Neural cell (in vitro differentiated cells): ENCODE measurements at regions not wholly inside any gene's neighbourhood (a gene's known extent, or its start where the extent isn't known, plus 50 kb on each side); places are given as distances from the start of the nearest gene placed in this dataset.

Experiments
- H2AFZ ChIP-seq: fragments of 200-600, 300-800 bp; sonication (generic), shearing (Covaris generic); 2 replicates; pipeline ENCODE4 v1.6.0; 2014; ENCODE audit warnings: low read depth, mild to moderate bottlenecking, antibody characterized with exemption, low read length, moderate library complexity
- H3F3A ChIP-seq: fragments of 200-600 bp; shearing (Covaris generic); 2 replicates; pipeline ENCODE4 v1.6.1; 2016; ENCODE audit warnings: mild to moderate bottlenecking, moderate library complexity, mixed read lengths, antibody characterized with exemption, low read length; ENCODE audit not compliant: insufficient read depth, poor library complexity, severe bottlenecking
- H3K27ac ChIP-seq: fragments of 200-600, 300-800 bp; sonication (generic), shearing (Covaris generic); 2 replicates; pipeline ENCODE4 v1.5.1; 2014; ENCODE audit warnings: mild to moderate bottlenecking, low read length, moderate library complexity
- H3K27me3 ChIP-seq: fragments of 300-800, 200-600 bp; sonication (generic), shearing (Covaris generic); 2 replicates; pipeline ENCODE4 v1.6.0; 2014; ENCODE audit warnings: mild to moderate bottlenecking, low read depth, low read length, moderate library complexity; ENCODE audit not compliant: insufficient read depth
- H3K36me3 ChIP-seq: fragments of 300-800, 200-600 bp; sonication (generic), shearing (Covaris generic); 2 replicates; pipeline ENCODE4 v1.5.1; 2014; ENCODE audit warnings: mild to moderate bottlenecking, antibody characterized with exemption, low read length, moderate library complexity; ENCODE audit not compliant: insufficient read depth
- H3K4me2 ChIP-seq: fragments of 300-800, 200-600 bp; sonication (generic), shearing (Covaris generic); 2 replicates; pipeline ENCODE4 v1.6.0; 2014; ENCODE audit warnings: mild to moderate bottlenecking, low read length
- H3K4me3 ChIP-seq: fragments of 300-800, 200-600 bp; sonication (generic), shearing (Covaris generic); 2 replicates; pipeline ENCODE4 v1.5.1; 2014; ENCODE audit warnings: mild to moderate bottlenecking, low read length, moderate library complexity
- H3K79me2 ChIP-seq: fragments of 200-600 bp; shearing (Covaris generic); replicated peaks from 2 replicates; pipeline ENCODE4 v1.6.0; 2014; ENCODE audit warnings: mild to moderate bottlenecking, low read length, moderate library complexity; ENCODE audit not compliant: insufficient read depth
- H3K9ac ChIP-seq: fragments of 300-800, 200-600 bp; sonication (generic), shearing (Covaris generic); 2 replicates; pipeline ENCODE4 v1.6.1; 2016; ENCODE audit warnings: mild to moderate bottlenecking, low read length, mixed read lengths
- H3K9me2 ChIP-seq: fragments of 200-600 bp; shearing (Covaris generic); 2 replicates; pipeline ENCODE4 v1.6.1; 2016; ENCODE audit warnings: mild to moderate bottlenecking, low read length, mixed read lengths; ENCODE audit not compliant: insufficient read depth
- H3K9me3 ChIP-seq: fragments of 200-600, 300-800 bp; sonication (generic), shearing (Covaris generic); 2 replicates; pipeline ENCODE4 v1.6.1; 2016; ENCODE audit warnings: mild to moderate bottlenecking, mixed run types, low read length, moderate library complexity, mixed read lengths
- H4K20me1 ChIP-seq: fragments of 200-600 bp; shearing (Covaris generic); 2 replicates; pipeline ENCODE4 v1.6.1; 2016; ENCODE audit warnings: mild to moderate bottlenecking, mixed run types; ENCODE audit not compliant: insufficient read depth
- CTCF ChIP-seq: fragments of 450-650 bp; IDR thresholded peaks from 2 replicates; pipeline ENCODE4 v1.5.1; 2014; ENCODE audit warnings: antibody characterized with exemption, mild to moderate bottlenecking, moderate library complexity; ENCODE audit not compliant: poor library complexity, severe bottlenecking
- EP300 ChIP-seq: fragments of 450-650 bp; conservative IDR thresholded peaks from 2 replicates; pipeline ENCODE4 v1.6.1; 2014; ENCODE audit warnings: antibody characterized with exemption, mild to moderate bottlenecking, moderate library complexity; ENCODE audit not compliant: poor library complexity, severe bottlenecking
- EZH2 ChIP-seq: fragments of 200-600, 300-800 bp; shearing (Covaris generic), sonication (generic); IDR thresholded peaks from 2 replicates; pipeline ENCODE4 v1.6.1; 2014; ENCODE audit warnings: antibody characterized with exemption, low read length, borderline replicate concordance, mild to moderate bottlenecking; ENCODE audit not compliant: insufficient read depth, poor library complexity, severe bottlenecking
- MXI1 ChIP-seq: fragments of 450-650 bp; conservative IDR thresholded peaks from 2 replicates; pipeline ENCODE4 v1.6.1; 2014; ENCODE audit warnings: antibody characterized with exemption, mild to moderate bottlenecking; ENCODE audit not compliant: poor library complexity, severe bottlenecking
- POLR2AphosphoS5 ChIP-seq: IDR thresholded peaks from 2 replicates; pipeline ENCODE4 v1.6.1; 2012
- RAD21 ChIP-seq: fragments of 450-650 bp; conservative IDR thresholded peaks from 2 replicates; pipeline ENCODE4 v1.6.1; 2014; ENCODE audit warnings: antibody characterized with exemption, mild to moderate bottlenecking, moderate library complexity
- REST ChIP-seq: IDR thresholded peaks from 2 replicates; pipeline ENCODE4 v1.6.1; 2012; ENCODE audit warnings: borderline replicate concordance
- SMC3 ChIP-seq: fragments of 450-650 bp; conservative IDR thresholded peaks from 2 replicates; pipeline ENCODE4 v1.6.1; 2014; ENCODE audit warnings: antibody characterized with exemption, mild to moderate bottlenecking, moderate library complexity; ENCODE audit not compliant: poor library complexity
- TAF1 ChIP-seq: IDR thresholded peaks from 2 replicates; pipeline ENCODE4 v1.6.1; 2012; ENCODE audit warnings: low read depth

- Histone ChIP-seq H3K79me2 (no peaks in the 10 kb centered on the region), H3K4me2 (no peak overlapping the region)
Observed at GRCh38 chr6:98308564-98308963, 525.8 kb upstream of the POU3F2 start.

GRCh38 chr6:98310443-98310842 is 523.9 kb upstream of the POU3F2 start:
- Histone ChIP-seq H3K27ac (no peak overlapping the region), H3K4me3 (no peak overlapping the region), H3F3A (no peaks in the 10 kb centered on the region), H3K4me2 (no peak overlapping the region), H2AFZ (no peak overlapping the region), H3K36me3 (no peaks in the 10 kb centered on the region), H3K9me3 (no peaks in the 10 kb centered on the region), H3K79me2 (no peaks in the 10 kb centered on the region), H3K9me2 (no peaks in the 10 kb centered on the region), H3K27me3 (no peaks in the 10 kb centered on the region), H3K9ac (no peak overlapping the region), H4K20me1 (no peaks in the 10 kb centered on the region)
- no peak for TF ChIP-seq SMC3
- TF ChIP-seq EP300, result no peak
- no peak for TF ChIP-seq RAD21
- no peak for TF ChIP-seq TAF1
- no peak for TF ChIP-seq MXI1
- no peak for TF ChIP-seq CTCF
- TF ChIP-seq EZH2, result no peak
- no peak for TF ChIP-seq POLR2AphosphoS5

More at GRCh38 chr6:98308564-98308963, 525.8 kb upstream of the POU3F2 start:
- no peaks in the 10 kb centered on the region for H3K9me2 ChIP-seq
- peaks cover 5% of the 10 kb centered on the region for H3K9me3 ChIP-seq
- H3K9ac ChIP-seq, result no peak overlapping the region
- H3K36me3 ChIP-seq, result no peaks in the 10 kb centered on the region
- no peak overlapping the region for H3K27ac ChIP-seq
- H2AFZ ChIP-seq, result no peak overlapping the region
- TF ChIP-seq EP300 (no peak), MXI1 (no peak), CTCF (no peak), RAD21 (no peak), REST (no peak), SMC3 (no peak), POLR2AphosphoS5 (no peak), TAF1 (no peak), EZH2 (no peak)
- no peaks in the 10 kb centered on the region for H3F3A ChIP-seq
- no peaks in the 10 kb centered on the region for H4K20me1 ChIP-seq
- H3K27me3 ChIP-seq, result no peaks in the 10 kb centered on the region
- no peak overlapping the region for H3K4me3 ChIP-seq
